Left colon (tissue), 2 donors: ENCODE measurements at regions not wholly inside any gene's neighbourhood (a gene's known extent, or its start where the extent isn't known, plus 50 kb on each side); places are given as distances from the start of the nearest gene placed in this dataset.

Experiments used
- ATAC-seq: fragments of 200-7000 bp; cut with Tn5 transposase; one replicate; pipeline ENCODE4 v1.9.1; 2020; ENCODE audit warnings: mild to moderate bottlenecking, moderate library complexity
- DNase-seq, 2 donors: peaks; one replicate each; pipeline ENCODE4 v3.0.0-alpha.2; 2020
- intact Hi-C, 2 donors: fragments of 100-400 bp; cut with DNase I in 1 of 2; cut with micrococcal nuclease in 1 of 2; formaldehyde crosslinking; loops; one replicate each; pipeline versions ENCODE4 v1.11.2 to v1.14.0; 2022; cut with DNase I, micrococcal nuclease
- donor health status: DM: no; HTN: no; CAD: no.
- donor health status: DM: yes; HTN: yes; CAD: no.

DNA sequence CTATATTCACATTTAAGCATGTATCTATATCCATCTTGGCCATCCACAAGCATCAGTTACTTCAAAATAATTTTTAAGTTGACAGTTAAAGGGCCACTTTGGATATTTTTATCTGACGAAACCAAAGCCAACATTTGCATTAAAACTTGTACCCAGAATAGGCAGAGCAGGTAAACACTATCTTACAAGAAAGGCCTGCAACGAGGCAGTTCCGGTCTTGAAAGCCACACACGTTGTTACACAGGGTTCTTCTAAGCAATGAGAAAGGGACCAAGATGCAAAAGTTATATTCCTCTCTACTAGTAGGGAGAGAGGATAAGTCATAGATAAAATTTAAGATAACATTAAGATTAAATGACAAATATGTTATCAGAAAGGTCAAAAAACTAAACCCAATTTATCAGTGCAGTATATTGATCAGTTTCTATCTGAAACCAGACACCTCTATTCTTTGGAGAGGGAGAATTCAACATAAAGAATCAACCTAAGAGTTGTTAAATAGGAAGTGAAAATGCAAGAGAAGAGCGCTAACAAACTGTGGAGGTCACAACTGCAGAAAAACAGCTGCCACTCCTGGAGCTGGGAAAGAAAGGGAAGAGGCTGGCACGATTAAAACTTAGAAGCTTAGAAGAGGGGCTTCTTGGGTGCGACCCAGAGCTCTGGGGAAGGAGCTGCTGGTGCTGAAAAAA lies 701.3 kb downstream of the TNS3 start:
- intact Hi-C loops = no loop called here
- ATAC-seq (no peak), DNase-seq (no peak)

DNA sequence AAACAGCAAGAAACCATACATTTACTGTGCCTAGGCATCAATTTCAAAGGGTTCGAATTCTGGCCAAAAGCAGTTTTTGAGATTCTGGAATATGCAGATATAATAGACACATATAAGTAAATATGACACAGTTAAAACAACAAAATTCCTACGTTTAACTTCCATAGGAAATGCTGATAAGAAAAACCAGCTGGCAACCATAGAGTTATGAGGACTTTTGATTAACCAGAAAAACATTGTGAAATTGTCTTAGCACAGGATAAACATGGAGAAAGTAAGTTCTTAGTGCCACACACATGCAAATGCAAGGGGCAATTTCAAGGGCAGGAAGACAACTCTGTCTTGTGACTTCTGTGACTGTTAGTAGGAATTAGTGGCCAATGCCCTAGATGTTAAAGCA lies 702.1 kb downstream of the TNS3 start:
- intact Hi-C loops = no loop called here
- ATAC-seq (no peak), DNase-seq (no peak)

DNA sequence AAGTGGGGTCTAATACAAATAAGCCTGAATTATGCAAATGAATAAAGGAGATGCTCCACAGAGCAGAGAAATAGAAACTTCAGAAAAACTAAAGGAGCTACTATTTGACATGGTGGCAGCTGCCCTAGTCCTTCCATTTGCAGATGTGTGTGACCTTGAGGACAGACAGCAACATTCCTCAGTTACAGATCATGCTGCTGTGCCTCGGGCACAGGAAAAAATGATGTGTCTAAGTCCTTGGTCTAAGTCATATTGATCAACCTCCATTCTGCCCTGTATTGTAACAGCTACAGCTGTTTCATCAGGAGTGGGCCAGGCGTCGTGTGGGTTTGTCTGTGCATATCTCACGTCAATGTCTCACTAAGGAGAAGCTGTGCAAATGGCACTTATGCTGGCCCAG lies 710.4 kb downstream of the TNS3 start:
- intact Hi-C loops = no loop called here
- ATAC-seq (no peak), DNase-seq (no peak)

DNA sequence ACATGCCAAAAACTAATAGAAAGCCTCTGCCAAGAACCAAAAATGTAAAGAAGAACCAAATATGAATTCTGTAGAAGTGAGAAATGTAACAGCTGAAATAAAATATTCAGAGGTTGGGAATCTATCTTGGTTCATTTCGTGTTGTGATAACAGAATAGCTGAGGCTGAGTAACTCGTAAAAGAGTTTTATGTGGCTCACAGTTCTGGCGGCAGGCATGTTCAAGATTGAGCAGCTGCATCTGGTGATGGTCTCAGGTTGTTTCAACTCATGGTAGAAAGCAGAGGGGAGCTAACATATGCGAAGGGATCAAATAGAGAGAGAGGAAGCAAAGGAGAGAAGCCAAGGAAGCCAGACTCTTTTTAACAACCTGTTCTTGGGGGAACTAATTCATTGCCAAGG lies 717.2 kb downstream of the TNS3 start:
- no peak for ATAC-seq
- intact Hi-C loops = no loop called here

DNA sequence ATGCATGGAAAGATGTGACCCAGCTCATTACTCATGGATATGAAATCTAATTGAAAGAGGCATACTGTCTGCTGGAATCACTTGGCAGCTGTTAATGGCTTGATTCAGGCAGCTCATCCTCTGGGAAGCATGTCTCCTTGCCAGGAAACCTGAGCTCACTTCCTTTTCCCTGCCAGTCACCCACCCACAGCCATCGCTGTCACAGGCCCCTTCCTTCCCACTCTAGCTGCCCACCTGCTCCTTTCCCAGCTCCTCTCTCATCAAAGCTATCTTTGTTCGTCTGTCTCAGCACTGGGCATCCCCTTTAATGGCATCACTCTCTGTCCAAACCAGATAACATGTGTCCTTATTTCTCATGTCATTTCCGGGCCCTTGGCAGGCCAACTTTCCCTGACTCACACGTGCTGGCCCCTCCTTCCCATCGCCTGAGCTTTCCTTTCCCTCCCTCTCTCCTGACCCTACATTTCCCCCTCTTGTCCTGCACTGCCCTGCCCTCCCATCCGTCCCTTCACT lies 721.9 kb downstream of the TNS3 start:
- no peak for ATAC-seq
- no peak for DNase-seq
- intact Hi-C loops = no loop called here

More for the DNA sequence above, 717.2 kb downstream of the TNS3 start:
- DNase-seq = no peak

DNA sequence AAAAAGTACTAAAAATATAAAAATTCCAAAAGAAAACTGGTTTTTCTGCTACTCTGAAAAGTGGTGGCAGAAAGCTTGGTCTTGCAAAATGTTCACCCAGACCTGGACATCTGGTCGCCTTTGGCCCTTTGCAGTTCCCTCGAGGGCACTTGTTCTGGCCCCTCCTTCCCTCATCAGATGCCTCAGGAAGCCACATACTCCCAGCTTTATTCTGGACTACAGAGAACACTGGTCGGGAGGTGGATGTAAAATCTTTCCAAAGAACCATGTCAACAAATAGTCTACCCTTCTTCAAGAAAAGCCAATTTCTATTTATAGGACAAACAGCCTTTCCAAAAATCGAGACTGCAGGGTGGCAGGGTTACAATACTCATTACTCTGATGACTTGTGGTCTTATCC lies 726.1 kb downstream of the TNS3 start:
- intact Hi-C loops = no loop called here
- no peak for ATAC-seq
- DNase-seq = no peak

DNA sequence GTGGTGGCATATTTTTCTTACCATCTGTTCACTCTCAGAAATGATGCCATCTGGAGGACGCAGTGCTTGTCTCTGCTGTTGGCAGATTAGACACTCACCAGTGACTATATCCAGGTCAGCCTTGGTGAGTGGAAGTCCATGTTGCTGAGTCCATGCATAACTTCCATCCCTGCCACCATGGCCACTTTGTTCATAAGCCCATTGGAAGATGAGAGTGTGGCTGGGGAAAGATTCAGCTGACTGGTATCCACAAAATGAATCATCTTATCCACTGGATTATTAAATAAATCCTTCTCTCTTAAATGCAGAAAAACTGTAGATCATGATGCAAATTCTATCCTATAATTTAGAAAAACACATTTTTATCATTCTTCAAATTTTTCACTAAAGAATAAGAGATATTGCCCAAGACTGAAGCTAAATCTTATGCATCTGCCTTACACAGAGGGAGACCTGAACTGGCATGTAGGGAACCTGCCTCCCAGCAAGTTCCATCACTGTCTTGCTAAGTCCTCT lies 726.9 kb downstream of the TNS3 start:
- DNase-seq = no peak
- intact Hi-C loops = no loop called here
- ATAC-seq = no peak

DNA sequence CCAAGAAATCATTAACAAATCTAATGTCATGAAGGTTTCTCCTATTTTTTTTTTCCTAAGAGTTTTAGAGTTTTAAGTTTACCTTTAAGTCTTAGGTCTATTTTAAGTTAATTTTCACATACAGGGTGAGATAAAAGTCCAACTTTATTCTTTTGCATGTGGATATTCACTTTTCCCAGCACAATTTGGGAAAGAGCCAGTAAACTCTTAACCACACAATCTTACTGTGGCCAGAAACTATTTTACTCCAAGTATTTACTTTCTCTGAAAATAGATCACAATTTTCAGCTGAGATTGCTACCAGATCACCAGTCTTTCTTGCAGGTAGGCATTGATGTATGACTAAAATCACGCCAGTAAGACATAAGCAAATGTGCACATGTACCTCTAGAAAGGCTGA lies 728.5 kb downstream of the TNS3 start:
- intact Hi-C loops = no loop called here
- DNase-seq (no peak), ATAC-seq (no peak)

DNA sequence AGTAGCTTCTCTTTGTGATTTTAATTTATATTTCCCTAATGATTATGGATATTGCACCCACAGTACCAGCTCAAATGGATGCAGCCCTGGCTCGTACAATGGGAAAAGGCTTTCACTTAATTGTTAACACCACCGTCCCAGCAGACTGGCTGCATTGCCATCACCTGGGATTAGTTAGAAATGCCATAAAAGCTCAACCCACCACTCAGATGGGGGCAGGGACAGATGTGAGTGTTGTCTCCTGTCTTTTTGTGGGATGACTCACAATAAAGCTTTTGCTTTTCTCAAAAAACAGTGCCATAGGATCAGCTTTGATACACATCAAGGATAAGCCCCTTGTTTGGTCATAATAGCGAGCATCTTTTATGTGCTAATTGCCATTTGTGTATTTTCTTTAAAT lies 729.1 kb downstream of the TNS3 start:
- DNase-seq (no peak), ATAC-seq (no peak)
- intact Hi-C loops = no loop called here

DNA sequence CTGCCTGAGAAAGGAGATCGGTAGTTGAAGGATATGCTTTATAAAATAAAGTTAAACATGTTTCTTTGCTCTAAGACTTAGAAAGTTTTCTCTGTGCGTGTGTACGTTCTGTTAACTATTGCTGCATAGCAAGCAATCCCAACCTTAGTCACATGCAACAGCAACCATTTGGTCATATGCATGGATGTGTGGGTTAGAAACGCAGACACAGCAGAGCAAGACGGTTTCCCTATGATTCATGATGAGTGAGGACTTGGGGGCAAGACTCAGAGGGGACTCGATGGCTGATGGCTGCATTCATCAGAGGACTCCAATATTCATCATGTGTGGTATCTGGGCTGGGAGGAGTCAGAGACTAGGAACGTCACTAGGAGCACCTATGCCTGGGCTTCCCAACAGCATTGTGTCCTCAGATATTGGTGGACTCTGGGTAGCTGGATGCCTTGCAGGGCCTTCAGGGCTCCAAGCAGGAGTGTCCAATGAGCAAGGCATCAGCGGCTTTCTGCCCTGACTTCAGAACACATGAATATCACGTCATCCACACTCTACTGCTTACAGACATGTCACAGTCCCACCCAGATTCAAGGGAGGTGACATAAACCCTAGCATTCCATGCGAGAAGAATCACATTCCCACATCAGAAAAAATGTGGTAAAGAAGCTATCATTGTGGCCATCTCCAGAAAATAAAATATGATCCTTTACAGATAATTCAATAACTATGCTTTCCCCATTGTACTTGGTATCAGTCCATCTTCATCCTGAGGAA lies 731.2 kb downstream of the TNS3 start:
- ATAC-seq = no peak
- intact Hi-C loops = no loop called here

DNA sequence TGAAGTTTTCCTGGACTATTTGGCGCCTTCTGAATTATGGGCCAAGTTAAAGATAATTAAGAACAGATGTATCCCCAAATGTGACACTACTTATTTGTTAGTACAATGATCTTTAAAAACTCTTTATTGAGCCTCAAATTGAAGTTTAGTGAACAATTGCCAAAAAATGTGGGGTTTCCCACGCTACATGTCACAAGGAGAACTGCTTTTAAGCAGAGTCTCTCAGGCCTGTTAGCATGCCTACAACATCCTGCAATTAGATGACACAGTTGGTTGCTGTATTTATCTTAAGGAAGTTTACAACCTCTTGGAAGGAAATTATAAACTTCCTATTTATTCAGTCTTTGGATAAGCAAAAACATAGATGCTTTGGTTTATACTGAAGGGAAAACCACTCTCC lies 733.0 kb downstream of the TNS3 start:
- ATAC-seq (no peak), DNase-seq (no peak)
- intact Hi-C loops = no loop called here

More for the DNA sequence above, 731.2 kb downstream of the TNS3 start:
- DNase-seq = no peak

DNA sequence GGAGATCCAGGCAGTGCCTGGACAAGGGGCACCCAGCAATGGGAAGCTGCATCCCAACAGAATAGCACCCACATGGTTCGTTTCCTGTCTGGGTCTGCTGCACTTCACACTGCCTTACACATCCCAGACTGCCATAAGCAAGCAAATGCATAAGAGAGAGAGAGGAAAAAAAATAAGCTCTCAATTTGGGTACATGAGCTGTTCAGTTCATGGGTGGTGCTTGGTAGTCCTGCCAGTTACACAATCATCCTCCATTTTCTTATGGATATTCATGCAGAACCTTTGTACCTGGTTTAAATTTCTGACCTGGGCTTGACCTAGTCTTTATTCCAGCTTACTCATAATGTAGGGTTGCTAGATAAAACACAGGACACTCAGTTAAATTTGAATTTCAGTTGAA lies 733.6 kb downstream of the TNS3 start:
- DNase-seq (no peak), ATAC-seq (no peak)
- intact Hi-C loops = no loop called here

DNA sequence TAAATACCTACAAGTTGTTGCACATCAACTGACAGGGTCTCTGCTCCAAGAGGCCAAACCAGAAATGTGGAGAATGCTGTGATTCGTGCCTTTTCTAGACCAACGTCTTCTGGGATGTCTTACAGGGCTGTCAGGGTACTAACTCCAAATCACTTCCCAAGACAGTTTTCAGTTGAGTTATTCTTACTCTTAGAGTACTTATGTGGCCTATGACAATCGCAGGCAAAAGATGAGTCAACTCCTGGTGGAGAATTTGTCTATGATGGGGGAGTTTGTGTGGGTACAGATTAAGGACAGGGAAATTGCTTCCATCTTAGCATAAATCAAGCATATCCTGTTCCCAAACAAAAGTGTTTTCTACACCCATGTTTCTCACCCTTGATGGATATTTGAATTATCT lies 734.8 kb downstream of the TNS3 start:
- no peak for ATAC-seq
- intact Hi-C loops = no loop called here
- DNase-seq = no peak

DNA sequence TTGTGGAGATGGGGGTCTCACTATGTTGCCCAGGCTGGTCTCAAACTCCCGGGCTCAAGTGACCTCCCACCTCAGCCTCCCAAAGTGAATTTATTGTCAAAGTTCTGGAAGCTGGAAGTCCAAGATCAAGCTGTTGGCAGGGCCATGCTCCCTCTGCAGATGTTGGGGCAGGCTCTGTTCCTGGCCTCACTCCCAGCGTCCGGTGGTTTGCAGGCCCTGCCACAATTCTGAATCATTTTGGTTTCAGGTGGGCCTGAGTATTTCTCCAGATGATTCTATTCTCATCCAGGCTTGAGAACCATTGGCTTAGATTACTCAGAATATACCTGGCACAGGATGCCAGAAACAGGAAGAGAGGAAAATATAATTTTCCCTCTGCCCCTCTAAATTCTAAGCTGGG lies 737.4 kb downstream of the TNS3 start:
- DNase-seq = no peak
- ATAC-seq = no peak
- intact Hi-C loops = no loop called here

DNA sequence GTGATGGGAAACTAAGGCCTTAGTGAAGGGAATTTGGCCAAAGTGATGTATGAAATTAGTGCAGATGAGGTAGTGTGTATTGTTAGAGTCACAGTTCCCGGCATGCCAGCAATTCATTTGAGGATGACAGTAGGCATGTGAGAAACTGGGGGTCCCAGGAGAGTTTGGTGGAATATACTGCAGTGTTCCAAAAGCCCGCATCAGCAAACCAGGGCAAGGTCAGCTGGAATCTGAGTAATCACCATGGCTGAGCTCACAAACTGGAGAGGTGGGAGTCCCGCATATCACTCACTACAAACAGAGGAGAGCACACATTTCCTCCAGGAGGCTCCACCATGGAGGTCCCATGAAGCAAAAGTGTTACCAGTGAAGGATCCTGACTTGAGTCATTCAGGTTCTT lies 740.7 kb downstream of the TNS3 start:
- no peak for ATAC-seq
- intact Hi-C loops = no loop called here
- DNase-seq = no peak

DNA sequence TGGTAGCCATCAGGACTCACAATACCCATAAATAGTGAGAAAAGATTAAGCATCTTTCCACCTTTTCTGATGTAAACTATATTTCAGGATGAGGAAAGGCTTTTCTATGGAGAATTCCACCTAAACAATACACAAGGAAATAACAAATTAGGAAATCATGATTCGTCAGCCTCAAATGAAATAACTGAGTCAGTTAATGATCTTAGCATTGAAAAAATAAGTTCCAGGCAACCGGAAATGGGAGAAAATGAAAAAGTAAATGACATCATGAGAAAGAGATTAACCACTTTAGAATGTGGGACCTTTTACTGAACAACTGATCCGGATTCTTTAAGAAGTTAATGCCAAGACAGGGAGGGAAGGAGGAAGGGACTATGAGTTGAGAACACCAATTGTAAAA lies 742.3 kb downstream of the TNS3 start:
- ATAC-seq = no peak
- intact Hi-C loops = no loop called here
- DNase-seq = no peak

DNA sequence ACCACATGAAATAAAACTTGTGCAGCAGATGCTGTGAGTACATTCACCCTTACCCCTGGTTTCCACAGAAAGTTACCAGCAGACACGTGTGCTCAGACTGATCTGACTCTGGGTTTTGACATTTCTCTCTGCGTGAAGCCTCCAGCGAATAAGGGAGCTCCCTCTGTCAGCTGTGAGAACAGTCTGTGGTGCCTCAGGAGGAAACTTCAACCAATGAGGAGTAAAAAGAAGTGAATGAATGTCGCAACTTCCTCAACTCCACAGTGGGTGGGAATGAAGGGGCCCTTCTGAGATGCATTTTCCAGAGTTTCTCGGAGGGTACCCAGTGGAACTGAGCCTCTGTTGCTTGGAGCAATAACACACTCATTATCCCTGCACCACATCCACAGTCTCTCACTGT lies 743.4 kb downstream of the TNS3 start:
- no peak for ATAC-seq
- intact Hi-C loops = no loop called here

DNA sequence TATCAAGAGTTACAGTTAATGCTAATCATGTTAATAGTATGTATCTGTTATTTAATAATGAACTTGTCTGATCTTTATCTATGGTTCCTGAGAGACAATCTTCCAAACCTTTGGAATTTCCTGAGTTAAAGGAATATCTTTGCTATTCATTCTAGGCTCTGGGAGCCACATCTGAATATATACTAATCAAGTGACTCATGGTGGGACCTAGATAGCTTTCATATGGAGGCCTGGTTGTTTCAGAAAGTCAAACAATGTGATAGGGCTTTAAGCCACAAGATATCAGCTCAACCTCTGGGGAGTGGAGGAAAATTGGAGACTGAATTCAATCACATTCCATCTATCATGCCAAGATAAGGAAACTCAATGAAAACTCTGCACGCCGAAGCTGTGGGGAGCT lies 746.4 kb downstream of the TNS3 start:
- ATAC-seq (no peak), DNase-seq (no peak)
- intact Hi-C loops = no loop called here

More for the DNA sequence above, 743.4 kb downstream of the TNS3 start:
- DNase-seq = no peak

DNA sequence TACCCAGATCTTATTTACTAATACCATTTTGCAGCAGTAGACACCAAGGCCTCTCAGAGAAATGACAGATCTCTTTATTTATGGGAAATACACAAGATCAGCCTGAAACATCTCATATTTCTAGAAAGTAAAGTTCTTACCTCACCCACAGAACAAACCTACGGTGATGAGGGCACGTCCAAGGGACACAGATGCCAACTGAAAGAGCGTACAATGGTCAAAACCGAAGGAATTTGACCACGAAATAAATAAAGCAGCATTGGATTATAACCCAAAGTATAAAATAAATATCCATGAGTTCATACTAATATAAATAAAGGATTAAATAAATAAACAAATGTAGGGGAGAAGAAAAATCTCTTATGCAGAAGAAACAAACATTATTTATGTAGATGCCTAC lies 747.0 kb downstream of the TNS3 start:
- DNase-seq (no peak), ATAC-seq (no peak)
- intact Hi-C loops = no loop called here

DNA sequence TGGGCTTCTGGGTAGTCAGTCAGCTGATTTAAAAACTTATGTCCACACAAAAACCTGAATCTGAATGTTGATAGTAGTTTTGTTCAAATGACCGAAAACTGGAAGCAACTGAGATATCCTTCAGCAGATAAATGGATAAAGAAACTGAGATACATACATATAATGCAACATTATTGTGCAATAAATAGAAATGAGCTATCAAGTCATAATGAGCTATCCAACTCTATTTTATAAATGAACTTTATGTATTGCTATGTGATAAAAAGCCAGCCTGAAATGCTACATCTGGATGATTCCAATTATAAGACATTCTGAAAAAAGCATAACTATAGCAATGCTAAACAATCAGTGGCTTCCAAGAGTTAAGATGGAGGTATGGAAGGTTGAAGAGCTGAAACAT lies 748.7 kb downstream of the TNS3 start:
- intact Hi-C loops = no loop called here
- ATAC-seq (no peak), DNase-seq (no peak)
